H1 (cell line): ENCODE measurements at regions not wholly inside any gene's neighbourhood (a gene's known extent, or its start where the extent isn't known, plus 50 kb on each side); places are given as distances from the start of the nearest gene placed in this dataset.
"Not testable (repeated sequence)": the region's sequence is repeated elsewhere in the genome, so short reads cannot be mapped to it uniquely, and the experiment has no call there.

ENCODE experiments used
- CTCF ChIA-PET: fragments of 300-600 bp; sonication (Branson Sonifier 250); formaldehyde crosslinking; loops from one replicate; lab custom pipeline; 2021; ENCODE audit not compliant: partially characterized antibody; lab: Charles Lee
- POLR2A ChIA-PET: fragments of 300-600 bp; sonication (Branson Sonifier 250); formaldehyde crosslinking; loops from one replicate; lab custom pipeline; 2021; ENCODE audit warnings: inconsistent platforms; ENCODE audit not compliant: partially characterized antibody; lab: Charles Lee
- DNase-seq, 2 experiments: peaks; one replicate each; pipeline versions ENCODE4 v3.0.0 to v3.0.0-alpha.2; 2010 to 2022; ENCODE audit warnings: low spot score in 2 of 2, low read depth in 1 of 2, mixed read lengths in 1 of 2
- FAIRE-seq: peaks from 2 replicates; lab custom pipeline; 2011; peaks lifted over from hg19 to GRCh38; lab: Jason Lieb, UNC
- H2AFZ ChIP-seq: 2 replicates; pipeline ENCODE4 v1.8.1; 2012; ENCODE audit warnings: low read length, inconsistent platforms
- H2AK5ac ChIP-seq: 2 replicates; pipeline ENCODE4 v1.6.1; 2013; ENCODE audit warnings: low read depth, low read length
- H2BK120ac ChIP-seq: replicated peaks from 2 replicates; pipeline ENCODE3; 2013; ENCODE audit warnings: low read depth, low read length, inconsistent platforms
- H2BK12ac ChIP-seq: 2 replicates; pipeline ENCODE4 v1.6.1; 2013; ENCODE audit warnings: low read depth, low read length
- H2BK15ac ChIP-seq: 2 replicates; pipeline ENCODE4 v1.6.1; 2013; ENCODE audit warnings: low read length
- H2BK20ac ChIP-seq: 2 replicates; pipeline ENCODE4 v1.6.1; 2013; ENCODE audit warnings: low read length
- H2BK5ac ChIP-seq: 2 replicates; pipeline ENCODE4 v1.6.1; 2013; ENCODE audit warnings: low read depth, low read length
- H3K14ac ChIP-seq: 2 replicates; pipeline ENCODE4 v1.6.1; 2013; ENCODE audit warnings: inconsistent platforms; ENCODE audit not compliant: insufficient read length
- H3K18ac ChIP-seq: 2 replicates; pipeline ENCODE4 v1.6.1; 2013; ENCODE audit warnings: low read length; ENCODE audit errors: extremely low read depth
- H3K23ac ChIP-seq: 2 replicates; pipeline ENCODE4 v1.6.1; 2013; ENCODE audit warnings: inconsistent platforms; ENCODE audit not compliant: insufficient read length
- H3K23me2 ChIP-seq: 2 replicates; pipeline ENCODE4 v1.6.1; 2013; ENCODE audit warnings: low read depth, low read length
- H3K27ac ChIP-seq: 2 replicates; pipeline ENCODE4 v1.6.1; 2011; ENCODE audit warnings: low read depth, low read length, inconsistent platforms
- H3K27me3 ChIP-seq, 4 experiments: replicated peaks in 1 of 4; 1 replicate in 1 of 4; 2 replicates in 3 of 4; pipeline versions ENCODE4 v1.6.1 to v1.8.1; 2011 to 2013; ENCODE audit warnings: low read length in 3 of 4, mild to moderate bottlenecking in 3 of 4, inconsistent platforms in 2 of 4, mixed read lengths in 2 of 4, moderate library complexity in 1 of 4; ENCODE audit not compliant: control insufficient read depth in 3 of 4, insufficient read depth in 3 of 4; ENCODE audit errors: extremely low read depth in 1 of 4
- H3K36me3 ChIP-seq, 4 experiments: 2 replicates each; pipeline versions ENCODE4 v1.6.1 to v1.8.1; 2011 to 2013; ENCODE audit warnings: mild to moderate bottlenecking in 4 of 4, low read length in 3 of 4, moderate library complexity in 2 of 4, control low read depth in 1 of 4, inconsistent platforms in 1 of 4; ENCODE audit not compliant: insufficient read depth in 4 of 4, control insufficient read depth in 2 of 4
- H3K4ac ChIP-seq: replicated peaks from 2 replicates; pipeline ENCODE3; 2013; ENCODE audit warnings: low read length, low read depth, mixed read lengths, inconsistent platforms; ENCODE audit not compliant: insufficient read length
- H3K4me1 ChIP-seq, 4 experiments: replicated peaks in 1 of 4; 1 replicate in 1 of 4; 2 replicates in 3 of 4; pipeline versions ENCODE4 v1.6.1 to v1.8.1; 2011 to 2013; ENCODE audit warnings: low read length in 3 of 4, inconsistent platforms in 2 of 4, mixed read lengths in 1 of 4; ENCODE audit not compliant: insufficient read depth in 4 of 4, control insufficient read depth in 3 of 4
- H3K4me2 ChIP-seq, 2 experiments: 2 replicates each; pipeline versions ENCODE4 v1.6.1 to v1.8.1; 2011 to 2013; ENCODE audit warnings: low read depth in 2 of 2, low read length in 2 of 2, control low read depth in 1 of 2, inconsistent platforms in 1 of 2, mild to moderate bottlenecking in 1 of 2; ENCODE audit not compliant: insufficient read depth in 1 of 2
- H3K4me3 ChIP-seq, 4 experiments: fragments of 200-600, 300-600 bp in 1 of 4; sonication (generic), shearing (Covaris generic), sonication (Bioruptor Twin) in 1 of 4; 2 replicates each; pipeline versions ENCODE4 v1.5.1 to v1.8.1; 2011 to 2016; ENCODE audit warnings: low read length in 4 of 4, low read depth in 3 of 4, control low read depth in 2 of 4, inconsistent platforms in 2 of 4, mild to moderate bottlenecking in 2 of 4, mixed read lengths in 1 of 4, moderate library complexity in 1 of 4; ENCODE audit not compliant: insufficient read depth in 2 of 4; ENCODE audit errors: extremely low read depth in 1 of 4
- H3K56ac ChIP-seq: replicated peaks from 2 replicates; pipeline ENCODE3; 2013; ENCODE audit warnings: low read depth, mild to moderate bottlenecking, mixed read lengths, low read length, inconsistent platforms; ENCODE audit not compliant: insufficient read length
- H3K79me1 ChIP-seq: 2 replicates; pipeline ENCODE4 v1.6.1; 2013; ENCODE audit warnings: low read depth, low read length, control low read depth
- H3K79me2 ChIP-seq, 2 experiments: 2 replicates each; pipeline versions ENCODE4 v1.6.1 to v1.8.1; 2012 to 2013; ENCODE audit warnings: low read length in 2 of 2, mild to moderate bottlenecking in 2 of 2, inconsistent platforms in 1 of 2; ENCODE audit not compliant: insufficient read depth in 2 of 2, control insufficient read depth in 1 of 2
- H3K9ac ChIP-seq, 4 experiments: replicated peaks in 1 of 4; 1 replicate in 1 of 4; 2 replicates in 3 of 4; pipeline versions ENCODE4 v1.6.1 to v1.8.1; 2011 to 2013; ENCODE audit warnings: low read depth in 3 of 4, low read length in 3 of 4, control low read depth in 2 of 4, mild to moderate bottlenecking in 2 of 4, moderate library complexity in 2 of 4, inconsistent platforms in 1 of 4; ENCODE audit errors: extremely low read depth in 1 of 4
- H3K9me3 ChIP-seq, 2 experiments: 2 replicates each; pipeline versions ENCODE4 v1.6.1 to v1.8.1; 2012 to 2013; ENCODE audit warnings: mild to moderate bottlenecking in 2 of 2, moderate library complexity in 2 of 2, control low read depth in 1 of 2, inconsistent platforms in 1 of 2, low read depth in 1 of 2, low read length in 1 of 2, mixed read lengths in 1 of 2; ENCODE audit not compliant: insufficient read depth in 2 of 2
- H4K20me1 ChIP-seq, 2 experiments: replicated peaks in 1 of 2; 2 replicates each; pipeline versions ENCODE3 to v1.8.1; 2011 to 2013; ENCODE audit warnings: inconsistent platforms in 2 of 2, low read length in 2 of 2, mild to moderate bottlenecking in 1 of 2; ENCODE audit not compliant: insufficient read depth in 2 of 2, control insufficient read depth in 1 of 2
- H4K5ac ChIP-seq: 2 replicates; pipeline ENCODE4 v1.6.1; 2013; ENCODE audit warnings: low read length, low read depth, mixed read lengths, inconsistent platforms; ENCODE audit not compliant: insufficient read length
- H4K8ac ChIP-seq: 2 replicates; pipeline ENCODE4 v1.8.0; 2013; ENCODE audit warnings: mild to moderate bottlenecking, moderate library complexity, low read length, inconsistent platforms; ENCODE audit not compliant: insufficient read depth; ENCODE audit errors: extremely low read depth
- H4K91ac ChIP-seq: replicated peaks from 2 replicates; pipeline ENCODE3; 2013; ENCODE audit warnings: low read length, mixed read lengths, inconsistent platforms; ENCODE audit not compliant: insufficient read length
- WGBS, 2 experiments: shearing (Covaris generic) in 1 of 2; methylation state at CpG; one replicate each; pipeline versions ENCODE4 v1.1.6 to v1.1.7; 2013 to 2015; ENCODE audit warnings: low lambda C conversion rate in 2 of 2, mixed read lengths in 2 of 2, inconsistent platforms in 1 of 2, low coverage in 1 of 2, missing lambda C conversion rate in 1 of 2; ENCODE audit not compliant: insufficient replicate concordance in 2 of 2, insufficient coverage in 1 of 2, insufficient read length in 1 of 2; ENCODE audit errors: extremely low coverage in 1 of 2, missing lambda C conversion rate in 1 of 2; 5-methylcytosine and 5-hydroxymethylcytosine counted together

DNA sequence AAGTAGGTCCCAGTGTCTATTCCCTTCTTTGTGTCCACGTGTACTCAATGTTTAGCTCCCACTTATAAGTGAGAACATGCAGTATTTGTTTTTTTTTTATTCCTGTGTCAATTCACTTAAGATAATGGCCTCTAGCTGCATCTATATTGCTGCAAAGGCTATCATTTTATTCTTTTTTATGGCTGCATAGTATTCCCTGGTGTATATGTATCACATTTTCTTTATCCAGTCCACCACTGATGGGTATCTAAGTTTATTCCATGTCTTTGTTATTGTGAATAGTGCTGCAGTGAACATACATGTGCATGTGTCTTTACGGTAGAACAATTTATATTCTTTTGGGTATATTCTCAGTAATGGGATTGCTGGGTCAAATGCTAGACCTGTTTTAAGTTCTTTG, 329.4 kb downstream of the MEX3B start:
- H3K27me3 ChIP-seq, H3K79me2 ChIP-seq, H2BK12ac ChIP-seq, H3K4me3 ChIP-seq, CTCF ChIA-PET, H2BK20ac ChIP-seq, H2BK15ac ChIP-seq, H3K4me2 ChIP-seq, H3K9me3 ChIP-seq, H3K4me1 ChIP-seq, H3K27ac ChIP-seq, H3K23me2 ChIP-seq, H2BK5ac ChIP-seq, H4K20me1 ChIP-seq, H3K36me3 ChIP-seq, H2AK5ac ChIP-seq, H3K9ac ChIP-seq, H3K23ac ChIP-seq, H3K56ac ChIP-seq, H4K91ac ChIP-seq, H3K18ac ChIP-seq, H4K5ac ChIP-seq, FAIRE-seq, DNase-seq, H3K14ac ChIP-seq, H3K79me1 ChIP-seq, H3K4ac ChIP-seq, H2BK120ac ChIP-seq, H2AFZ ChIP-seq, POLR2A ChIA-PET, H4K8ac ChIP-seq: not testable (repeated sequence)
- 94% methylated on average over 2 of the region's 2 CpGs; no CpG with 5 or more reads in 1 of the 2 experiments for WGBS, 2 experiments
